ENCODE measurements at regions not wholly inside any gene's neighbourhood (a gene's known extent, or its start where the extent isn't known, plus 50 kb on each side); places are given as distances from the start of the nearest gene placed in this dataset.

- DNase-seq (ENCODE audit: low read depth): no peak
Observed at GRCh38 chr2:21501376-21502027, 377.7 kb downstream of the TDRD15 start.

GRCh38 chr2:21515903-21516302, 392.1 kb downstream of the TDRD15 start:
- DNase-seq (ENCODE audit: low read depth): no peak

GRCh38 chr2:21519412-21519811, 395.6 kb downstream of the TDRD15 start:
- no peak for DNase-seq (ENCODE audit: low read depth)

GRCh38 chr2:21519821-21520220, 396.1 kb downstream of the TDRD15 start:
- DNase-seq (ENCODE audit: low read depth): no peak

GRCh38 chr2:21535826-21536225, 412.1 kb downstream of the TDRD15 start:
- DNase-seq (ENCODE audit: low read depth): no peak

GRCh38 chr2:21539685-21540084, 415.9 kb downstream of the TDRD15 start:
- no peak for DNase-seq (ENCODE audit: low read depth)

GRCh38 chr2:21543630-21544029, 419.9 kb downstream of the TDRD15 start:
- DNase-seq (ENCODE audit: low read depth): no peak

GRCh38 chr2:21544392-21544791, 420.6 kb downstream of the TDRD15 start:
- no peak for DNase-seq (ENCODE audit: low read depth)

- DNase-seq (ENCODE audit: low read depth): no peak
Observed at GRCh38 chr2:21552981-21553380, 429.2 kb downstream of the TDRD15 start.

- DNase-seq (ENCODE audit: low read depth): no peak
Observed at GRCh38 chr2:21559351-21559750, 435.6 kb downstream of the TDRD15 start.

GRCh38 chr2:21561965-21562364, 438.2 kb downstream of the TDRD15 start:
- no peak for DNase-seq (ENCODE audit: low read depth)

- no peak for DNase-seq (ENCODE audit: low read depth)
Observed at GRCh38 chr2:21567395-21567794, 443.6 kb downstream of the TDRD15 start.

GRCh38 chr2:21571686-21572085, 447.9 kb downstream of the TDRD15 start:
- DNase-seq (ENCODE audit: low read depth): no peak

- DNase-seq (ENCODE audit: low read depth): no peak
Observed at GRCh38 chr2:21580391-21580790, 456.6 kb downstream of the TDRD15 start.

- DNase-seq (ENCODE audit: low read depth): no peak
Observed at GRCh38 chr2:21585881-21586280, 462.1 kb downstream of the TDRD15 start.

GRCh38 chr2:21590026-21590690, 466.4 kb downstream of the TDRD15 start:
- DNase-seq (ENCODE audit: low read depth): no peak

GRCh38 chr2:21591926-21592325, 468.2 kb downstream of the TDRD15 start:
- DNase-seq (ENCODE audit: low read depth): no peak

- DNase-seq (ENCODE audit: low read depth): no peak
Observed at GRCh38 chr2:21599417-21599816, 475.6 kb downstream of the TDRD15 start.

- no peak for DNase-seq (ENCODE audit: low read depth)
Observed at GRCh38 chr2:21602789-21603188, 479.0 kb downstream of the TDRD15 start.

- DNase-seq (ENCODE audit: low read depth): no peak
Observed at GRCh38 chr2:21607572-21607971, 483.8 kb downstream of the TDRD15 start.

- DNase-seq (ENCODE audit: low read depth): no peak
Observed at GRCh38 chr2:21610304-21610703, 486.5 kb downstream of the TDRD15 start.

- DNase-seq (ENCODE audit: low read depth): no peak
Observed at GRCh38 chr2:21617885-21618434, 494.2 kb downstream of the TDRD15 start.

- DNase-seq (ENCODE audit: low read depth): no peak
Observed at GRCh38 chr2:21620771-21621170, 497.0 kb downstream of the TDRD15 start.

- no peak for DNase-seq (ENCODE audit: low read depth)
Observed at GRCh38 chr2:21627938-21628337, 504.2 kb downstream of the TDRD15 start.

All from non-pigmented ciliary epithelial cell (primary cell).